ENCODE measurements at regions not wholly inside any gene's neighbourhood (a gene's known extent, or its start where the extent isn't known, plus 50 kb on each side); places are given as distances from the start of the nearest gene placed in this dataset.

GRCh38 chr4:106835919-106836318, 200.2 kb downstream of the DKK2 start:
- TF ChIP-seq EP300 (IDR thresholded peaks at IDR 0.05; ENCODE audit: borderline replicate concordance): no peak
- no peak for TF ChIP-seq TEAD4 (IDR thresholded peaks at IDR 0.05)
- TF ChIP-seq YY1 (IDR thresholded peaks at IDR 0.05; ENCODE audit: low read depth): no peak
- no peak for TF ChIP-seq RAD21 (IDR thresholded peaks at IDR 0.05; ENCODE audit: low read depth)

- TF ChIP-seq CEBPB (IDR thresholded peaks at IDR 0.05) (no peak), REST (IDR thresholded peaks at IDR 0.05; ENCODE audit: low read depth) (no peak), TCF12 (IDR thresholded peaks at IDR 0.05; ENCODE audit: low read depth) (no peak), ZBTB7A (IDR thresholded peaks at IDR 0.05; ENCODE audit: low read depth) (no peak), FOXM1 (IDR thresholded peaks at IDR 0.05; ENCODE audit: borderline replicate concordance, low read depth) (no peak), YY1 (IDR thresholded peaks at IDR 0.05; ENCODE audit: low read depth) (no peak)
These were observed 205.2 kb downstream of the DKK2 start for GRCh38 chr4:106830879-106831278.

GRCh38 chr4:106818764-106819163, 217.3 kb downstream of the DKK2 start:
- TF ChIP-seq TEAD4 (IDR thresholded peaks at IDR 0.05) (no peak), CEBPB (IDR thresholded peaks at IDR 0.05) (no peak), REST (IDR thresholded peaks at IDR 0.05; ENCODE audit: low read depth) (no peak), RAD21 (IDR thresholded peaks at IDR 0.05; ENCODE audit: low read depth) (no peak), NFIC (IDR thresholded peaks at IDR 0.05) (no peak), CREB1 (IDR thresholded peaks at IDR 0.05; ENCODE audit: low read depth) (no peak), MAX (IDR thresholded peaks at IDR 0.05) (no peak), FOXM1 (IDR thresholded peaks at IDR 0.05; ENCODE audit: borderline replicate concordance, low read depth) (no peak), TAF1 (IDR thresholded peaks at IDR 0.05; ENCODE audit: low read depth) (no peak), ZBTB7A (IDR thresholded peaks at IDR 0.05; ENCODE audit: low read depth) (no peak), USF1 (IDR thresholded peaks at IDR 0.05) (no peak), TCF12 (IDR thresholded peaks at IDR 0.05; ENCODE audit: low read depth) (no peak), EP300 (IDR thresholded peaks at IDR 0.05; ENCODE audit: borderline replicate concordance) (no peak), YY1 (IDR thresholded peaks at IDR 0.05; ENCODE audit: low read depth) (no peak)

GRCh38 chr4:106816496-106816895, 219.6 kb downstream of the DKK2 start:
- TF ChIP-seq REST (IDR thresholded peaks at IDR 0.05; ENCODE audit: low read depth) (no peak), CEBPB (IDR thresholded peaks at IDR 0.05) (no peak)

- TF ChIP-seq CEBPB (IDR thresholded peaks at IDR 0.05) (no peak), EGR1 (IDR thresholded peaks at IDR 0.05) (no peak), YY1 (IDR thresholded peaks at IDR 0.05; ENCODE audit: low read depth) (no peak), MAX (IDR thresholded peaks at IDR 0.05) (no peak), TCF12 (IDR thresholded peaks at IDR 0.05; ENCODE audit: low read depth) (no peak), EP300 (IDR thresholded peaks at IDR 0.05; ENCODE audit: borderline replicate concordance) (no peak), TEAD4 (IDR thresholded peaks at IDR 0.05) (no peak), CREB1 (IDR thresholded peaks at IDR 0.05; ENCODE audit: low read depth) (no peak), ZBTB7A (IDR thresholded peaks at IDR 0.05; ENCODE audit: low read depth) (no peak), FOXM1 (IDR thresholded peaks at IDR 0.05; ENCODE audit: borderline replicate concordance, low read depth) (no peak), REST (IDR thresholded peaks at IDR 0.05; ENCODE audit: low read depth) (no peak), NFIC (IDR thresholded peaks at IDR 0.05) (no peak), RAD21 (IDR thresholded peaks at IDR 0.05; ENCODE audit: low read depth) (no peak), TAF1 (IDR thresholded peaks at IDR 0.05; ENCODE audit: low read depth) (no peak), USF1 (IDR thresholded peaks at IDR 0.05) (no peak)
These were observed 226.0 kb downstream of the DKK2 start for GRCh38 chr4:106810122-106810521.

Data from Ishikawa (cell line).